WTC11 (cell line): ENCODE measurements at regions not wholly inside any gene's neighbourhood (a gene's known extent, or its start where the extent isn't known, plus 50 kb on each side); places are given as distances from the start of the nearest gene placed in this dataset.

Source experiments
- CREB1 ChIP-seq: sonication (generic); formaldehyde crosslinking; IDR thresholded peaks from 2 replicates; pipeline ENCODE4 v1.8.0; 2023; ENCODE audit warnings: mild to moderate bottlenecking, missing genetic modification reagents
- GABPB1 ChIP-seq: sonication (generic); formaldehyde crosslinking; IDR thresholded peaks from 2 replicates; pipeline ENCODE4 v1.8.1; 2023; ENCODE audit warnings: mild to moderate bottlenecking, missing genetic modification reagents
- MXD4 ChIP-seq: fragments of 250-450 bp; sonication (Bioruptor Pico); IDR thresholded peaks from 2 replicates; pipeline ENCODE4 v1.8.0; 2021; ENCODE audit warnings: mild to moderate bottlenecking, moderate library complexity, borderline replicate concordance
- SP1 ChIP-seq: sonication (generic); formaldehyde crosslinking; conservative IDR thresholded peaks from 2 replicates; pipeline ENCODE4 v1.8.1; 2022; ENCODE audit warnings: missing genetic modification reagents
- ZBTB21 ChIP-seq: sonication (generic); formaldehyde crosslinking; IDR thresholded peaks from 2 replicates; pipeline ENCODE4 v1.8.1; 2023; ENCODE audit warnings: mild to moderate bottlenecking, missing genetic modification reagents, borderline replicate concordance
- ZNF317 ChIP-seq: sonication (generic); formaldehyde crosslinking; IDR thresholded peaks from 2 replicates; pipeline ENCODE4 v1.8.1; 2023; ENCODE audit warnings: low read depth, mild to moderate bottlenecking, moderate library complexity, missing genetic modification reagents, borderline replicate concordance
- TF ChIP-seq, protein P1 (sequence below): fragments of 200-600 bp; IDR thresholded peaks from 2 replicates; pipeline ENCODE4 v1.8.0; 2022; ENCODE audit warnings: antibody characterized with exemption
- TF ChIP-seq, protein P2 (sequence below): sonication (generic); formaldehyde crosslinking; IDR thresholded peaks from 2 replicates; pipeline ENCODE4 v1.8.1; 2022; ENCODE audit warnings: low read depth, missing genetic modification reagents, borderline replicate concordance
- TF ChIP-seq, protein P3 (sequence below): fragments of 250-450 bp; sonication (Bioruptor Pico); IDR thresholded peaks from 2 replicates; pipeline ENCODE4 v1.9.0; 2021; ENCODE audit warnings: mild to moderate bottlenecking

DNA sequence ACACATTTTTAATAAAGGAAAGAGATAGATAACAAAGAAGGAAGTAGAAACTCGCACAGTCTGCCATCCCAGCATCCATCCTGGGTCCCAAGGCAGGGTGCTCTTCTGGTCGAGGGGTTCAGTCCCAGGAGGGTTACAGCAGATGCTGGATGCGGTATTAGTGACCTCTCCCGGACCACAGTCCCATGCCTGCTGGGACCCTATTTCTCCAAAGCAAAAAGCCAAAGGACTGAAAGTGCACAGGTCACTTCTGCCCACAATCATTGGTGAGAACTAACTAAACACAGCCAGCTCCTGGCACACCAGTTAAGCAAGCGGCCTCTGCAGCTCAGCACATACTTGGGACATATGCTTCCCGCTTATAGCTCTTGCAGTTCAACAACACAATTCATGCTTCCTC, 96.1 kb upstream of the HABP2 start:
- no peak for TF ChIP-seq CREB1
- TF ChIP-seq SP1 (CRISPR knock-in tag): no peak
- TF ChIP-seq, protein P1, sequence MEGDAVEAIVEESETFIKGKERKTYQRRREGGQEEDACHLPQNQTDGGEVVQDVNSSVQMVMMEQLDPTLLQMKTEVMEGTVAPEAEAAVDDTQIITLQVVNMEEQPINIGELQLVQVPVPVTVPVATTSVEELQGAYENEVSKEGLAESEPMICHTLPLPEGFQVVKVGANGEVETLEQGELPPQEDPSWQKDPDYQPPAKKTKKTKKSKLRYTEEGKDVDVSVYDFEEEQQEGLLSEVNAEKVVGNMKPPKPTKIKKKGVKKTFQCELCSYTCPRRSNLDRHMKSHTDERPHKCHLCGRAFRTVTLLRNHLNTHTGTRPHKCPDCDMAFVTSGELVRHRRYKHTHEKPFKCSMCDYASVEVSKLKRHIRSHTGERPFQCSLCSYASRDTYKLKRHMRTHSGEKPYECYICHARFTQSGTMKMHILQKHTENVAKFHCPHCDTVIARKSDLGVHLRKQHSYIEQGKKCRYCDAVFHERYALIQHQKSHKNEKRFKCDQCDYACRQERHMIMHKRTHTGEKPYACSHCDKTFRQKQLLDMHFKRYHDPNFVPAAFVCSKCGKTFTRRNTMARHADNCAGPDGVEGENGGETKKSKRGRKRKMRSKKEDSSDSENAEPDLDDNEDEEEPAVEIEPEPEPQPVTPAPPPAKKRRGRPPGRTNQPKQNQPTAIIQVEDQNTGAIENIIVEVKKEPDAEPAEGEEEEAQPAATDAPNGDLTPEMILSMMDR: no peak
- TF ChIP-seq, protein P2, sequence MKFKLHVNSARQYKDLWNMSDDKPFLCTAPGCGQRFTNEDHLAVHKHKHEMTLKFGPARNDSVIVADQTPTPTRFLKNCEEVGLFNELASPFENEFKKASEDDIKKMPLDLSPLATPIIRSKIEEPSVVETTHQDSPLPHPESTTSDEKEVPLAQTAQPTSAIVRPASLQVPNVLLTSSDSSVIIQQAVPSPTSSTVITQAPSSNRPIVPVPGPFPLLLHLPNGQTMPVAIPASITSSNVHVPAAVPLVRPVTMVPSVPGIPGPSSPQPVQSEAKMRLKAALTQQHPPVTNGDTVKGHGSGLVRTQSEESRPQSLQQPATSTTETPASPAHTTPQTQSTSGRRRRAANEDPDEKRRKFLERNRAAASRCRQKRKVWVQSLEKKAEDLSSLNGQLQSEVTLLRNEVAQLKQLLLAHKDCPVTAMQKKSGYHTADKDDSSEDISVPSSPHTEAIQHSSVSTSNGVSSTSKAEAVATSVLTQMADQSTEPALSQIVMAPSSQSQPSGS (CRISPR knock-in tag): no peak
- TF ChIP-seq MXD4: no peak
- TF ChIP-seq, protein P3, sequence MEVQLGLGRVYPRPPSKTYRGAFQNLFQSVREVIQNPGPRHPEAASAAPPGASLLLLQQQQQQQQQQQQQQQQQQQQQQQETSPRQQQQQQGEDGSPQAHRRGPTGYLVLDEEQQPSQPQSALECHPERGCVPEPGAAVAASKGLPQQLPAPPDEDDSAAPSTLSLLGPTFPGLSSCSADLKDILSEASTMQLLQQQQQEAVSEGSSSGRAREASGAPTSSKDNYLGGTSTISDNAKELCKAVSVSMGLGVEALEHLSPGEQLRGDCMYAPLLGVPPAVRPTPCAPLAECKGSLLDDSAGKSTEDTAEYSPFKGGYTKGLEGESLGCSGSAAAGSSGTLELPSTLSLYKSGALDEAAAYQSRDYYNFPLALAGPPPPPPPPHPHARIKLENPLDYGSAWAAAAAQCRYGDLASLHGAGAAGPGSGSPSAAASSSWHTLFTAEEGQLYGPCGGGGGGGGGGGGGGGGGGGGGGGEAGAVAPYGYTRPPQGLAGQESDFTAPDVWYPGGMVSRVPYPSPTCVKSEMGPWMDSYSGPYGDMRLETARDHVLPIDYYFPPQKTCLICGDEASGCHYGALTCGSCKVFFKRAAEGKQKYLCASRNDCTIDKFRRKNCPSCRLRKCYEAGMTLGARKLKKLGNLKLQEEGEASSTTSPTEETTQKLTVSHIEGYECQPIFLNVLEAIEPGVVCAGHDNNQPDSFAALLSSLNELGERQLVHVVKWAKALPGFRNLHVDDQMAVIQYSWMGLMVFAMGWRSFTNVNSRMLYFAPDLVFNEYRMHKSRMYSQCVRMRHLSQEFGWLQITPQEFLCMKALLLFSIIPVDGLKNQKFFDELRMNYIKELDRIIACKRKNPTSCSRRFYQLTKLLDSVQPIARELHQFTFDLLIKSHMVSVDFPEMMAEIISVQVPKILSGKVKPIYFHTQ (CRISPR knock-in tag): no peak
- no peak for TF ChIP-seq GABPB1
- TF ChIP-seq ZBTB21 (CRISPR knock-in tag): no peak
- TF ChIP-seq ZNF317 (CRISPR knock-in tag): no peak
